Mucosa of descending colon (tissue), 3 donors: ENCODE measurements at regions not wholly inside any gene's neighbourhood (a gene's known extent, or its start where the extent isn't known, plus 50 kb on each side); places are given as distances from the start of the nearest gene placed in this dataset.

Source experiments
- ATAC-seq: fragments of 200-7000 bp; cut with Tn5 transposase; one replicate; pipeline ENCODE4 v1.9.1; 2020; ENCODE audit warnings: mild to moderate bottlenecking, moderate library complexity
- DNase-seq, 3 donors: peaks; one replicate each; pipeline ENCODE4 v3.0.0-alpha.2; 2020
- H3K36me3 ChIP-seq: fragments of 200-600 bp; one replicate; pipeline ENCODE4 v1.8.0; 2021; ENCODE audit warnings: low read depth, mild to moderate bottlenecking
- H3K4me1 ChIP-seq: fragments of 200-600 bp; one replicate; pipeline ENCODE4 v1.8.0; 2021; ENCODE audit warnings: low read depth, mild to moderate bottlenecking
- H3K4me3 ChIP-seq: fragments of 200-600 bp; one replicate; pipeline ENCODE4 v1.8.0; 2021; ENCODE audit warnings: mild to moderate bottlenecking
- H3K9me3 ChIP-seq: fragments of 200-600 bp; one replicate; pipeline ENCODE4 v1.8.0; 2021; ENCODE audit warnings: mild to moderate bottlenecking
- intact Hi-C, 2 donors: fragments of 100-400 bp; cut with DNase I in 1 of 2; cut with micrococcal nuclease in 1 of 2; formaldehyde crosslinking; loops; one replicate each; pipeline versions ENCODE4 v1.11.0 to v1.11.1; 2022; cut with DNase I, micrococcal nuclease
- TF ChIP-seq, protein P1 (sequence below): fragments of 200-600 bp; IDR thresholded peaks from one replicate; pipeline ENCODE4 v1.8.0; 2022; ENCODE audit warnings: antibody characterized with exemption, mild to moderate bottlenecking
- donor health status: DM: no; HTN: no; CAD: no; lungs with moderate emphysema.
- donor health status: DM: no; HTN: no; CAD: no.
- donor health status: DM: no; HTN: yes; CAD: no.

DNA sequence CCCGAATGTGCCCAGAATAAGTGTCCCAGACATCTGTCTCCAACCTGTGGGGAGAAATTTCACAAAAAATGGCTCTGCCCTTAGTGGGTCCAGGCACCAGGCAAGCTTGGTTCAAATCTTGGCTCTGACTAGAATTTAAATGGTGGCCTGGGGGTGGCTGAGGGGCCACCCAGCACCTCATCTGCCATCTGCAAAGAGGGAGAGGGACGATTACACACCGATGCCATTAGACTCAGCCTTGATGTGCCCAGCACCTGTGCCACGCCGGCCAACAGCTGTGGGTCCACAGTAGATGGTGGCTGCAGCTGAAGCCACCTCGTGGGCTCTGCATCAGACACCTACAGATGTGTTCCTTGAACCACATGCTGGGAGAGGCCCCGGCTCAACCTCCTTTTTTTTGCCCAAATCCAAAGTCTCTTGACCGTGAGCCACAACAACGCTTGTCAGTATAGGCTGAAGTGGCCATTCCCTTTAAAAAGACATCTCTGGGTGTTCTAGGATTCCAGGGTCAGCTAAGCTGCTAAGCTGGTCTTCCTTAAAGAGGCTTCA is 222.0 kb upstream of the RAB6C start:
- TF ChIP-seq, protein P1, sequence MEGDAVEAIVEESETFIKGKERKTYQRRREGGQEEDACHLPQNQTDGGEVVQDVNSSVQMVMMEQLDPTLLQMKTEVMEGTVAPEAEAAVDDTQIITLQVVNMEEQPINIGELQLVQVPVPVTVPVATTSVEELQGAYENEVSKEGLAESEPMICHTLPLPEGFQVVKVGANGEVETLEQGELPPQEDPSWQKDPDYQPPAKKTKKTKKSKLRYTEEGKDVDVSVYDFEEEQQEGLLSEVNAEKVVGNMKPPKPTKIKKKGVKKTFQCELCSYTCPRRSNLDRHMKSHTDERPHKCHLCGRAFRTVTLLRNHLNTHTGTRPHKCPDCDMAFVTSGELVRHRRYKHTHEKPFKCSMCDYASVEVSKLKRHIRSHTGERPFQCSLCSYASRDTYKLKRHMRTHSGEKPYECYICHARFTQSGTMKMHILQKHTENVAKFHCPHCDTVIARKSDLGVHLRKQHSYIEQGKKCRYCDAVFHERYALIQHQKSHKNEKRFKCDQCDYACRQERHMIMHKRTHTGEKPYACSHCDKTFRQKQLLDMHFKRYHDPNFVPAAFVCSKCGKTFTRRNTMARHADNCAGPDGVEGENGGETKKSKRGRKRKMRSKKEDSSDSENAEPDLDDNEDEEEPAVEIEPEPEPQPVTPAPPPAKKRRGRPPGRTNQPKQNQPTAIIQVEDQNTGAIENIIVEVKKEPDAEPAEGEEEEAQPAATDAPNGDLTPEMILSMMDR, result no peak
- no peak overlapping the region for H3K4me3 ChIP-seq
- no peaks in the 10 kb centered on the region for H3K9me3 ChIP-seq
- DNase-seq (no peak), ATAC-seq (no peak)
- H3K4me1 ChIP-seq, result no peaks in the 10 kb centered on the region
- intact Hi-C loops, result loop anchor here in 1 of 2 donors (10.0 kb wide), 1 partner anchor 97 kb away; no protein-coding TSS in a partner anchor
- no peaks in the 10 kb centered on the region for H3K36me3 ChIP-seq

DNA sequence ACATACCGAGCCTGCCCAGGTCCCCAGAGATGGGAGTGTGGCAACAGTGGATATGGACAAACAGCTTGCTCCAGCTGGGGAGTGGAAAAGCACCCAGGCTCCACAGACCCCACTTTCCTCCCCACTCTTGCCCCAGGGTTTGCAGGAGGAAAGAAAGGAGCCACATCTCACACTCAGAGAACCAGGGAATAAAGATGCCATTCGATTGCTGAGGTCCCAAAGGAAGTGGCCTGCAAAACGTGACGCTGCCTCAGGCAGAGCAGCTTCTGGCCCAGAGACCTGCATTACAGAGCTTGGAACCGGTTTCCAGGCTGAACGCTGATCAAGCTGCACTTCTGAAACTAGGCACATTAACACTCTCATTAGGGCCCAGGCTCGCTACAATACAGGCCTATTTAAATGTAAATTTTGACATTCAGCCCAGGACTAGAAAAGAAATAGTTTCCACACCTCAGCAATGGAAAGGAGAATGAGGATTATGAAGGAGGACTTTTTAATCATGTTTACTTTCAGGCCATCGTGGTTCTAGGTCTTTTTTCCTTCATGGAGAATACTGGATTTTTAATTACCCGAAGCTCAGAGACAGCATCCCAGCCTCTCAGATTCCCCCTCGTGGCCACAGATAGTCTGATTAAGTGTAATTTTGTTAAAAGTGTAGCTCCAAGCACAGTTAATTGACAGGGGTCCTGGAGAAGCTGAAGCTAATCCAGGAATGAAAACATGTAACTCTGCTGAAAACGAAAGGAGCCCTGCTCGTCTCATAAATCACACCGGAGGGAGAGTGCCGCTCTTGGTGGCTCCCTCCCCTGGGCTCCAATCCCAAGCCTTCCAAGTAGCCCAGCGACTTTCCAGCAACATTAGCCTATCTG is 221.3 kb upstream of the RAB6C start:
- Histone ChIP-seq H3K4me1 (no peaks in the 10 kb centered on the region), H3K36me3 (no peaks in the 10 kb centered on the region), H3K9me3 (no peaks in the 10 kb centered on the region), H3K4me3 (no peak overlapping the region)
- DNase-seq, result no peak
- peak; percentile 12 for ATAC-seq
- intact Hi-C loops, result loop anchor here in 1 of 2 donors (10.0 kb wide), 1 partner anchor 97 kb away; no protein-coding TSS in a partner anchor
- TF ChIP-seq, protein P1, result no peak

DNA sequence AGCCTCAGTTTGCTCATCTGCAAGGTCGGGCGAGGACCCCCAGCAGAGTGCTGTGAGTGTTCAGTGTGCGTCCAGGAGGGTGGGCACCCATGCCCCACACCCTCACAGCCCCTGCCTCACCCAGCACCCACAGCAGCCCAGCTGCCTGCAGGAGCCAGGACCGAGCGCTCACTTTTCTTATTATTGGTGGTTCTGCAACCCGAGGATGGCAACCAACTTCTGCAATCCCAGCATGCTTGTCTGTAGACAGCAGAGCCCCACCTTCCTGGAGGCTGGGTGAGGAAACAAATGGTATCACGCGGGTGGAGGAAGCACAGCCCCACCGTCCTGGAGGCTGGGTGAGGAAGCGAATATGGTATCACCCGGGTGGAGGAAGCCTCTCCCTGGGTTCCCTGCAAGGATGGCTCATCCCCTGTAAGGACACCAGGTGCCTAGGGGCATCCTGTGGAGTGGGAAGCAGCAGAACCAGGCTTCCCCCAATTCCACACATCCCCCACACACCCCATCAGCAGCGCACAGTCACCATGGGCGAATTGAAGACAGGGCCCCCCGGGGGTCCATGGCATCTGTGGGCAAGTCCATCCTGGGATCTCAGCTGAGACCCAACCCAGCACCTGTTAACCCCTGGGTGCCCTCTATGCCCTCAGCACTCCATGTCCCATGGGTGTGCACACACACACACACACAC is 220.5 kb upstream of the RAB6C start:
- intact Hi-C loops, result loop anchor here in 1 of 2 donors (10.0 kb wide), 1 partner anchor 96 kb away; no protein-coding TSS in a partner anchor
- ATAC-seq, result peak; percentile 55
- no peak overlapping the region for H3K4me3 ChIP-seq

DNA sequence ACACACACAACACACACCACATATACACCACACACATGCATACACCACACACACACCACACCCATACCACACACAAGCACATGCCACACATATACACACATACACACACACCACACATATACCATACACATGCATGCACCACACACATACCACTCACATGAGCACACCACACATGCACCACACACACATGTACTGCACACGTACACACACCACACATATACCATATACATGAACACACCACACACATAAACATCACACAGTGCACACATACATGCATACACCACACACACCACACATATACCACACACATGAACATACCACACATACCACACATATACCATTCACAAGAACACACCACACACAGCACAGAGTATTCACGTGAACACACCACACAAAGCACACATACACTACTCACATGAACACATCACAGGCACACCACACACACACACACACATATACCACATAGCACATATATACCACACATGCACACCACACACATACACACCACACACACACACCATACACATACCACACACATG is 219.9 kb upstream of the RAB6C start:
- H3K4me1 ChIP-seq, result no peaks in the 10 kb centered on the region
- no peaks in the 10 kb centered on the region for H3K9me3 ChIP-seq
- DNase-seq, result no peak
- H3K4me3 ChIP-seq, result no peak overlapping the region
- no peak for ATAC-seq
- intact Hi-C loops, result loop anchor here in 1 of 2 donors (10.0 kb wide), 1 partner anchor 95 kb away; no protein-coding TSS in a partner anchor
- TF ChIP-seq, protein P1, result no peak
- H3K36me3 ChIP-seq, result no peaks in the 10 kb centered on the region

More for the DNA sequence above, 220.5 kb upstream of the RAB6C start:
- H3K9me3 ChIP-seq, result no peaks in the 10 kb centered on the region
- H3K4me1 ChIP-seq, result no peaks in the 10 kb centered on the region
- no peaks in the 10 kb centered on the region for H3K36me3 ChIP-seq
- peak in 1 of 3 donors; percentile 26 for DNase-seq
- TF ChIP-seq, protein P1, result no peak

DNA sequence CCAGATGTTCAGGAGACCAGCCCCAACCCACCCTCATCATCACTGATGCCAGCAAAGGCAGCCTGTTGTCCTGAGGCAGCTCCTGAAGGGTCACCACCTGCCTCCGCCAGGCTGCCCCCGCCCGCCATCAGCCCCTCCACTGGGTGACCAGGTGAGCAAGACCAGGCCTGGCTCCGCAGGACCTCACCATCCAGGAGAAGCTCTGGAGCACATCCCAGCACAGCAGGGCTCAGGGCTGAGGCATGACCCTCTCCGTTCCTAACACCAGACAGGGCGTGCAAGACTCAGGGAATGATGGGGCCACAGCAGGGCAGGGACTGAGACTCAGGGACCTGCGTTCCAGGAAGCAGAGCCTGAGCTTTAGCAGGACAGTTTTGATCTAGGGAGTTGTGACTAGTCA is 218.8 kb upstream of the RAB6C start:
- no peaks in the 10 kb centered on the region for H3K36me3 ChIP-seq
- H3K4me1 ChIP-seq, result no peaks in the 10 kb centered on the region
- ATAC-seq (no peak), DNase-seq (no peak)
- H3K4me3 ChIP-seq, result no peak overlapping the region
- TF ChIP-seq, protein P1, result no peak
- no peaks in the 10 kb centered on the region for H3K9me3 ChIP-seq
- intact Hi-C loops, result no loop called here
